SK-N-SH treated with all-trans-retinoic acid at 6 μM for 48 hours (cell line): ENCODE measurements at regions not wholly inside any gene's neighbourhood (a gene's known extent, or its start where the extent isn't known, plus 50 kb on each side); places are given as distances from the start of the nearest gene placed in this dataset.
"Not testable (repeated sequence)": the region's sequence is repeated elsewhere in the genome, so short reads cannot be mapped to it uniquely, and the experiment has no call there.

ENCODE experiments used
- BACH2 ChIP-seq: fragments of 250-450 bp; sonication (Bioruptor Pico); IDR thresholded peaks from 2 replicates; pipeline ENCODE4 v1.9.0; 2021; ENCODE audit warnings: mild to moderate bottlenecking, borderline replicate concordance
- PATZ1 ChIP-seq: fragments of 250-450 bp; sonication (Bioruptor Pico); IDR thresholded peaks from 2 replicates; pipeline ENCODE4 v1.8.0; 2020; ENCODE audit warnings: mild to moderate bottlenecking, moderate library complexity, borderline replicate concordance

GRCh38 chr20:30234477-30234876 is 1023.0 kb upstream of the DEFB115 start:
- not testable (repeated sequence) for TF ChIP-seq BACH2, PATZ1 (CRISPR knock-in tag)
